ENCODE measurements at regions not wholly inside any gene's neighbourhood (a gene's known extent, or its start where the extent isn't known, plus 50 kb on each side); places are given as distances from the start of the nearest gene placed in this dataset.

DNA sequence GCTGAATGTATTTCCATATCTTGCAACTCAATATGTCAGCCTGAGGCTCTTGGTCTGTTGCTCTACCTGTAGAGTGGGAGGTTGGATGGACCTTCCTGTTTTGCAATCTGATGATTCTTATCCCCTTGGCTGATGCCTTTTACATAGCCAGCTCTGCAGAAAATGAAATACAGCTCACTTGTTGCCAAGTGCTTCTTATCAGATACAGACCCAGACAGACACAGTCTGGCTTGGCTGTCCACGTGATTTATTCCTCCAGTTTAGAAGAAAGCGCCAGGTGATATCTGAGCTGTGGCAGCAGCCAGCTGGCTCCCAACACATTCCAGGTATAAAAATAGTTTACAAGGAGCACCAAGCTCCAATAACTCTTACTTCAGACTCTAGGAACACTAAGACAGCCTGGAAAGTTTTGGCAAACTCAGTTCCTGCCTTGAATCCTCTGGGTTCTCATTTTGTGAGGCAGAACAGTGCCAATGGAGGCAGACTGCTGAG is 479.2 kb upstream of the USP24 start:
- TF ChIP-seq EP300 (IDR thresholded peaks at IDR 0.05), result no peak
- TF ChIP-seq, protein P1, sequence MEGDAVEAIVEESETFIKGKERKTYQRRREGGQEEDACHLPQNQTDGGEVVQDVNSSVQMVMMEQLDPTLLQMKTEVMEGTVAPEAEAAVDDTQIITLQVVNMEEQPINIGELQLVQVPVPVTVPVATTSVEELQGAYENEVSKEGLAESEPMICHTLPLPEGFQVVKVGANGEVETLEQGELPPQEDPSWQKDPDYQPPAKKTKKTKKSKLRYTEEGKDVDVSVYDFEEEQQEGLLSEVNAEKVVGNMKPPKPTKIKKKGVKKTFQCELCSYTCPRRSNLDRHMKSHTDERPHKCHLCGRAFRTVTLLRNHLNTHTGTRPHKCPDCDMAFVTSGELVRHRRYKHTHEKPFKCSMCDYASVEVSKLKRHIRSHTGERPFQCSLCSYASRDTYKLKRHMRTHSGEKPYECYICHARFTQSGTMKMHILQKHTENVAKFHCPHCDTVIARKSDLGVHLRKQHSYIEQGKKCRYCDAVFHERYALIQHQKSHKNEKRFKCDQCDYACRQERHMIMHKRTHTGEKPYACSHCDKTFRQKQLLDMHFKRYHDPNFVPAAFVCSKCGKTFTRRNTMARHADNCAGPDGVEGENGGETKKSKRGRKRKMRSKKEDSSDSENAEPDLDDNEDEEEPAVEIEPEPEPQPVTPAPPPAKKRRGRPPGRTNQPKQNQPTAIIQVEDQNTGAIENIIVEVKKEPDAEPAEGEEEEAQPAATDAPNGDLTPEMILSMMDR (IDR thresholded peaks at IDR 0.05), result no peak
- no peak for TF ChIP-seq POLR2AphosphoS5 (IDR thresholded peaks at IDR 0.05)

Measured in suprapubic skin (tissue), 4 donors.